Mucosa of descending colon (tissue), 3 donors: ENCODE measurements at regions not wholly inside any gene's neighbourhood (a gene's known extent, or its start where the extent isn't known, plus 50 kb on each side); places are given as distances from the start of the nearest gene placed in this dataset.

Source experiments
- ATAC-seq: fragments of 200-7000 bp; cut with Tn5 transposase; one replicate; pipeline ENCODE4 v1.9.1; 2020; ENCODE audit warnings: mild to moderate bottlenecking, moderate library complexity
- DNase-seq, 3 donors: peaks; one replicate each; pipeline ENCODE4 v3.0.0-alpha.2; 2020
- H3K36me3 ChIP-seq: fragments of 200-600 bp; one replicate; pipeline ENCODE4 v1.8.0; 2021; ENCODE audit warnings: low read depth, mild to moderate bottlenecking
- H3K4me1 ChIP-seq: fragments of 200-600 bp; one replicate; pipeline ENCODE4 v1.8.0; 2021; ENCODE audit warnings: low read depth, mild to moderate bottlenecking
- H3K4me3 ChIP-seq: fragments of 200-600 bp; one replicate; pipeline ENCODE4 v1.8.0; 2021; ENCODE audit warnings: mild to moderate bottlenecking
- H3K9me3 ChIP-seq: fragments of 200-600 bp; one replicate; pipeline ENCODE4 v1.8.0; 2021; ENCODE audit warnings: mild to moderate bottlenecking
- intact Hi-C, 2 donors: fragments of 100-400 bp; cut with DNase I in 1 of 2; cut with micrococcal nuclease in 1 of 2; formaldehyde crosslinking; loops; one replicate each; pipeline versions ENCODE4 v1.11.0 to v1.11.1; 2022; cut with DNase I, micrococcal nuclease
- TF ChIP-seq, protein P1 (sequence below): fragments of 200-600 bp; IDR thresholded peaks from one replicate; pipeline ENCODE4 v1.8.0; 2022; ENCODE audit warnings: antibody characterized with exemption, mild to moderate bottlenecking
- donor health status: DM: no; HTN: no; CAD: no; lungs with moderate emphysema.
- donor health status: DM: no; HTN: no; CAD: no.
- donor health status: DM: no; HTN: yes; CAD: no.

DNA sequence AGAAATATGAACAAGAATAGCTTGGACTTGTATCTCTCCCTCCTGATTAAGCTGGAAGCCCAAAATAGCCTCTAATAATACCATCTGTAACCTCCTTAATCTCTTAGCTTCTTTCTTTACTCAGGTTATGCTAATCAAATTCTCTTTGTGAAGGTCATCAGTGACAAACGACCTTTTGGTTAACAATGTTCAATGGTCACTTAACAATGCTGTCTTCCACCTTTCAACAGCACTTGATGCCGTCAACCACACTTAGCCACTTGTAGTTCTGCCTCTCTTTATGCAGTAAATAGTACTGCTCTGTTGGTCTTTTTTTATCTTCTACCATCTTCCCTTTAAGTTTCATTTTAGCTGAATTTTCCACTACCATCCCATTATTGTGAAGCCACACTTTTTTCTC, 476.6 kb upstream of the TGFBR2 start:
- DNase-seq (no peak), ATAC-seq (no peak)
- Histone ChIP-seq H3K4me1 (no peaks in the 10 kb centered on the region), H3K9me3 (no peaks in the 10 kb centered on the region), H3K36me3 (no peaks in the 10 kb centered on the region), H3K4me3 (no peak overlapping the region)
- TF ChIP-seq, protein P1, sequence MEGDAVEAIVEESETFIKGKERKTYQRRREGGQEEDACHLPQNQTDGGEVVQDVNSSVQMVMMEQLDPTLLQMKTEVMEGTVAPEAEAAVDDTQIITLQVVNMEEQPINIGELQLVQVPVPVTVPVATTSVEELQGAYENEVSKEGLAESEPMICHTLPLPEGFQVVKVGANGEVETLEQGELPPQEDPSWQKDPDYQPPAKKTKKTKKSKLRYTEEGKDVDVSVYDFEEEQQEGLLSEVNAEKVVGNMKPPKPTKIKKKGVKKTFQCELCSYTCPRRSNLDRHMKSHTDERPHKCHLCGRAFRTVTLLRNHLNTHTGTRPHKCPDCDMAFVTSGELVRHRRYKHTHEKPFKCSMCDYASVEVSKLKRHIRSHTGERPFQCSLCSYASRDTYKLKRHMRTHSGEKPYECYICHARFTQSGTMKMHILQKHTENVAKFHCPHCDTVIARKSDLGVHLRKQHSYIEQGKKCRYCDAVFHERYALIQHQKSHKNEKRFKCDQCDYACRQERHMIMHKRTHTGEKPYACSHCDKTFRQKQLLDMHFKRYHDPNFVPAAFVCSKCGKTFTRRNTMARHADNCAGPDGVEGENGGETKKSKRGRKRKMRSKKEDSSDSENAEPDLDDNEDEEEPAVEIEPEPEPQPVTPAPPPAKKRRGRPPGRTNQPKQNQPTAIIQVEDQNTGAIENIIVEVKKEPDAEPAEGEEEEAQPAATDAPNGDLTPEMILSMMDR, result no peak
- intact Hi-C loops, result no loop called here

DNA sequence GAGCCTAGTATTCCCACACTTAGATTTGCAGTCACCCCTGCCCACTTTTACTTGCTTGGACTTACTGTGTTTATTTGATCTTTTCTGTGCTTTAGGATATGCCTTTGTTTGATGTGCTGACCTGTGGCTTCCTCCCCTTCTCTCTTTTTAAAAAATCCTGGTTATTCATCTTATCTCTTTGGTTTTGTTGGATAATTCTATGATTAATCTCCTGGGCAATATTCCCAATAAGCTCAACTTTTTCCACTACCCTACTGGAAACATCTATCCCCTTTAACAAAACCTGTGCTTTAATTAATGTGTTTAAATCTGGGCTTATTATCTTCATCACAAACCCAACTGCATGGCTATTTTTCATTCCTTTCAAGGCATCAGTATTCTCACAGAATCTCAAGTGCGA, 476.0 kb upstream of the TGFBR2 start:
- TF ChIP-seq, protein P1, result no peak
- ATAC-seq (no peak), DNase-seq (no peak)
- Histone ChIP-seq H3K4me1 (no peaks in the 10 kb centered on the region), H3K36me3 (no peaks in the 10 kb centered on the region), H3K9me3 (no peaks in the 10 kb centered on the region), H3K4me3 (no peak overlapping the region)
- intact Hi-C loops, result no loop called here

DNA sequence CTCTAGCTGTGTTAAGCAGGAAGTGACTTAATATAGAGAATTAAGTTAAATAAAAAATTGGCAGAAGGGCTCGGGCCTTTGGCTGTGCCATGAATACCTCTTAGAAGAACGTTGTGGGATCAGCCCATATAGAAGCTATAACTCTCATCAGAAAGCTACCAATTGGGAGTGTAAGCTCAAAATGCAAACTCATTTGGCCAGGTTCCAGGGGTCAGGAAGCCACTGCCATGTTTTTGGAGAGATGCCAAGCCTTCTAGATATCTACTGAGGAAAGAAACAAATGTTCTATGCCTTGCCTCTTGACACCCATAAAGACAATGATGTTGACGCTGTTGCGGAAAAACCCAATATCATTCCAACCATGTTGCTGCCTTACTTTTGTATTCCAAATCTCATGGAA, 475.2 kb upstream of the TGFBR2 start:
- Histone ChIP-seq H3K9me3 (no peaks in the 10 kb centered on the region), H3K4me1 (no peaks in the 10 kb centered on the region), H3K4me3 (no peak overlapping the region), H3K36me3 (no peaks in the 10 kb centered on the region)
- intact Hi-C loops, result no loop called here
- TF ChIP-seq, protein P1, result no peak
- ATAC-seq, result no peak
- DNase-seq, result no peak

DNA sequence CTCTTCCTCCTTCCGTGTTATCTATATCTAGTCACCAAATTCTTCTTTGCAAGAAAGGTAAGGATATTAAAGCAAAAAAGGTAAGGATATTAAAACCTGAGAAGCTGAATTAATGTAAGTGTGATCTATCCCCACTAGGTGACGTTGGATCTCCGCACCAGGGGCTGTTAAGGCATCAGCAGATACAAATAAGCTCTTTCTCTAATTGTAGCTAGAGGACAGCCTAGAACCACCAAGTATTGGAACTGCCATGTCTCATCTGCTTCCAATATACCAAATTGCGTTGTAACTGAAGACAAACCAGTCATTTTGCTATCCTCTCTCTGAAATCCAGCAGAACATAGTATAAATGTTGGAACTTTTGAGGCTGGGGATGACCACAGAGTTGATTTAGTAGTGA, 471.2 kb upstream of the TGFBR2 start:
- Histone ChIP-seq H3K9me3 (no peaks in the 10 kb centered on the region), H3K4me1 (no peaks in the 10 kb centered on the region), H3K36me3 (no peaks in the 10 kb centered on the region), H3K4me3 (no peak overlapping the region)
- ATAC-seq, result no peak
- intact Hi-C loops, result no loop called here
- no peak for DNase-seq
- TF ChIP-seq, protein P1, result no peak

DNA sequence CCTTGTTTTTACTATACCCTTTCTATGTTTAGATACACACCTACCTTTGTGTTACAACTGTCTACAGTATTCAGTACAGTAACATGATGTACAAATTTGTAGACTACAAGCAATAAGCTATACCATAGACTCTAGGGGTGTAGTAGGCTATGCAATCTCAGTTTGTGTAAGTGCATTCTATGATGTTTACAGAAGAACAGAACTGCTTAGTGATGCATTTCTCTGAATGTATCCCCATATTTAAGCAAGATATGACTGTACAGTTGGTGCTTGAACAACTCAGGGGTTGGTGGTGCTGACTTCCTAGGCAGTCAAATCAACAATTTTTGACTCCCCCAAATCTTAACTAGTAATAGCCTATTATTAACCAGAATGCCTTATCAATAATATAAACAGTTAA, 467.1 kb upstream of the TGFBR2 start:
- H3K4me3 ChIP-seq, result no peak overlapping the region
- H3K4me1 ChIP-seq, result no peaks in the 10 kb centered on the region
- intact Hi-C loops, result no loop called here
- no peaks in the 10 kb centered on the region for H3K36me3 ChIP-seq
- ATAC-seq (no peak), DNase-seq (no peak)
- TF ChIP-seq, protein P1, result no peak
- no peaks in the 10 kb centered on the region for H3K9me3 ChIP-seq

DNA sequence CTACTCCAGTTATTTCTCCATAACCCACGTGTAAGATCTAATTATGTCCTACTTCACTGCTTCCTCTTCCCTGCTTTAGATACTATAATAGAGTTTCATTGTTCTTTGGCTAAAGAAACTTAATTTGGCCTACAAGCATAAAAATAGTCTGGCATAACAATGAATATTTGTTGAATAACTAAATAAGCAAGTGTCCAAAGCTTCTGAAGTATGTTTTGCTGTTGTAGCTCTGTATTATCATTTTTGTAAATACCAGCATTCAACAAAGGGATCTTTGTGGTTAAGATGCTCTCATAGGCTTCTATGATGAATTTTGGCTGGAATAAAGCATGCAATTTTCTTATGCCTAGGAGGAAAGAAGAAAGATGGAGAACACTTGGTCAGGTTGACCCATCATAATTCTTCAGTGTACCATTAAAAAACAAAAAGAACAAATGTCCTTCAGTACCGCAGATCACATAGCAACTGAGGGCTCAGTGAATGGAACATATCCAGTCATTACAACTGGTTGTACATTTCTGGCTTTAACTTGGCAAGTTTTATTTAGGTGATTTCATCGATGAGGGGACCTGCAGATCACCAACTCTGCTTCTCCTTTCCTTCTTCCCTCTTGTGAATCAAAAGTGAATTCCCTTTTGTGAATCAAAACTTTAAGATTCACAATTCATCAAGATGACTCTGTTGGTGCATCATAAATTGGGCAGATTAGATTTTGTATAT, 465.9 kb upstream of the TGFBR2 start:
- intact Hi-C loops, result no loop called here
- Histone ChIP-seq H3K4me3 (no peak overlapping the region), H3K36me3 (no peaks in the 10 kb centered on the region), H3K4me1 (no peaks in the 10 kb centered on the region), H3K9me3 (no peaks in the 10 kb centered on the region)
- DNase-seq (no peak), ATAC-seq (no peak)
- TF ChIP-seq, protein P1, result no peak
